HG03108 (cell line): ENCODE measurements at regions not wholly inside any gene's neighbourhood (a gene's known extent, or its start where the extent isn't known, plus 50 kb on each side); places are given as distances from the start of the nearest gene placed in this dataset.

Source experiments
- ATAC-seq: cut with Tn5 transposase; IDR thresholded peaks from one replicate; pipeline ENCODE4 v1.9.1; 2021; ENCODE audit warnings: moderate library complexity; ENCODE audit not compliant: unreplicated experiment

DNA sequence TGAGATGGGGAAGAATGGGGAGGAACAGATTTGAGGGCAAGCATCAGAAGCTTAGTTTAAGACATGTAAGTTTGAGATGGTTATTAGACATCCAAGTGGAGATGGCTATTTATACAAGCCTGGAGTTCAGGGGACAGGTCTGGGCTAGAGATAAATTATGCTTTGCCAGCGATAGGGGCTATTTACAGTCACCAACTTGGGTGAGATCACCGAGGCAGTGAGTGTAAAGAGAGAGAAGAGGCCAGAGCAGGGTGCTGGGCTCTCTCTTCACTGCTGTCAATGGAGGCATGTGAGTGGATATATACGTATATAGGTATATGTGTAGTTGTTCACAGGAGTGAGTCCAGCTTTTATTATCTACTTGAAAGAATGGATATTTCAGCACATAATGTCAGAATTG is 81.0 kb downstream of the QPCT start:
- no peak for ATAC-seq

DNA sequence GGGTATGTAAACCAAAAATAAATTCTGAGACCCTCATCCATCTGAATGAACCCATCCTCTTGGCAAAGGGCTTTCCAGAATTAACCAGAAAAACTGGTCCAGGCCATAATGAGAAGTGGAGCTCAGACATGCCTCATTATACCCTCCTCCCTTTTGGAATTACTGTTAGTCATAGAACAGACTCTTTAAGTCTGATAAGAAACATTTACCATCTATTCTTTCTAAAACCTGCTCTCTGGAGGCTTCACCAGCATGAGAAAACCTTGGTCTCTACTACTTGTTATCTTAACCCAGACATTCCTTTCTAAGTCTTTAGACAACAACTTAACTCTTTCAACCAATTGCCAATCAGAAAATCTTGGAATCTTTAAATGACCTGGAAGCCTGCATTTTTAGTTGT is 82.8 kb downstream of the QPCT start:
- ATAC-seq, result no peak

DNA sequence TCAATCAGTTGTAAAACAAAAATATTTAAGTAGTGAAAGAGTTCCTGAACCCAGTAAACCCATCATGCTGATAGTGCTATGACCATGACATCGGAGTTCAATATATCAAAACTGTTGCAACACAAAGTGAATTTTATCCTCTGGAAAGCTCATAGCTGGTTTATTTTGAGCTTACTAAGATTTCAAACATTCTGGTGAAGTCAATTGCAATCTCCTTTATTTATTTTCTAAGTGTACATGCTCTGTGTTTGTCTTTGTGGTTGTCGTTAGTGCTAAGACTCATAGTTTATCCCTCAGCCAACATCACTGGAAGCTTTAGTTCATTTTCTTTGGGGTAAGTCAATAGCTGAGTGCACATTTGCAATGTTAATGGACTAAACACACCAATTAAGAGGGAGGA is 91.9 kb downstream of the QPCT start:
- ATAC-seq, result no peak

DNA sequence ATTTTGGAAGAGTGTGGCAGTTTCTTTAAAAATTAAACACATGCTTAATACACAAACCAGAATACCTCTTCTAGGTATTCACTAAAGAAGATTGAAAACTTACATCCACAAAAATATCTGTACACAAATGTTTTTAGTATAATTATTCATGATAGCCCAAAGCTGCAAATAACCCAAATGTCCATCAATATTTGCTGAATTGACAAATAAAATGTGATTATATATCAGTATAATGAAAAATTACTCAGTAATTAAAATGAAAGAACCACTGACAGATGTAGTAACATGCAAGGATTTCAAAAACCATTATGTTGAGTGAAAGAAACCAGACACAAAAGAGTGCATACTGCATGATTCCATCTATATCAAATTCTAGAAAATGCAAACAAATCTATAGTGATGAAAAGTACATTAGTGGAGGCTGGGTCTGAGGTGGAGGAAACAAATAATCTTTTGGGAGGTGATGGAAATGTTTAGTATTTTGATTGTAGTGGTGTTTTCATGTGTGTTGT is 94.8 kb downstream of the QPCT start:
- ATAC-seq, result no peak

DNA sequence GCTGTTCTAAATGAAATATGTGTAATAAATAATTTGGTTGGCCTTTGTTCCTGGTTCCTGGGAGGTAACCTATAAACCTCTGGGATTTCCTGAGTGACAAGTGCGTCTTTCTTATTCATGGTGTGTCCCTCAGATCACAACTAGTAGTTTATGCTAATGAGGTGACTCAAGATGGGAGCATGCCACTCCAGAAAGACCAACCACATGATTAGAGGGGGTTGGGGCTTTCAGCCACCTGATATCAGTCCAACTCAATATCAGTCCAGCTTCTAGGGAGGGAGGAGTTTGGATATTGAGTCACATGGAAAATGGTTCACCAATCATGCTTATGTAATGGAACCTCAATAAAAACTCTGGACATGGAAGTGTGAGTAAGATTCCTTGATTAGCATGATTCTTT is 96.6 kb downstream of the QPCT start:
- ATAC-seq, result no peak

DNA sequence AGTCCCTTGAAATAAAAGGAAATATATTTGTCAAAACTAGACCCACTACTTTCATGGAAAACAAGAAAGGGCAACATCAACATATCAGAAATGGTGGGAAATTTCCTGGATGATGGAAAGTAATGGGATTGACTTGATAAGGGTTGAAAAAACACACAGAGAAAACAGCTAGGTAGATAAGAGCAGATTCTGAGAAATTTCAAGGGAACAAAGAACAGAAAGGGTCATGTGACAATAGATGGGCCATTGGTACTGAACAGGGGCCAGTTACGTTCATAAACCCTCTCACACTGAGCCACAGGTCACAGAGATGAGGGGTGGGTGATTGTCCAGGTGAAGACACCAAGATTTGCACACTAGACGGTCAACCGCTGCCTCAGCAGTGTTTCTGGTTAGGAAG is 98.7 kb downstream of the QPCT start:
- ATAC-seq, result no peak

DNA sequence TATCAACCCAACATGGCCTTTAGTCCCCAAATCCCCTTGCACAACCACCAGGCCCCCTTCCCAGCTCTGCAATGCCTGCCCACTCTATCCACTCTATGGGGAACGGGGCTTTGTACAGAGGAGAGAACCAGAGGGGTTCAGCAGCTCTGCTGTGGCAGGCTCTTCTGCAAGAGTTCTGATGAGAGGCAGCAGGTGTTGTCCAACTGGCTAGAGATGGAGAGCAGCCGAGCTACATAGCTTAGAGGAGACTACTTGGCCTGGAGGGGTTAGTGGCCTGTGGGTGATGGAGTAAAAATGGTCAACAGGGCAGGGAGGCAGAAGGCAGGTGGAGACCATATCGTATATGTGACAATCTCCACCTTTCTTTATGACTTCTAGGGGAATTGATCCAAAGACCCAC is 103.0 kb downstream of the QPCT start:
- no peak for ATAC-seq

DNA sequence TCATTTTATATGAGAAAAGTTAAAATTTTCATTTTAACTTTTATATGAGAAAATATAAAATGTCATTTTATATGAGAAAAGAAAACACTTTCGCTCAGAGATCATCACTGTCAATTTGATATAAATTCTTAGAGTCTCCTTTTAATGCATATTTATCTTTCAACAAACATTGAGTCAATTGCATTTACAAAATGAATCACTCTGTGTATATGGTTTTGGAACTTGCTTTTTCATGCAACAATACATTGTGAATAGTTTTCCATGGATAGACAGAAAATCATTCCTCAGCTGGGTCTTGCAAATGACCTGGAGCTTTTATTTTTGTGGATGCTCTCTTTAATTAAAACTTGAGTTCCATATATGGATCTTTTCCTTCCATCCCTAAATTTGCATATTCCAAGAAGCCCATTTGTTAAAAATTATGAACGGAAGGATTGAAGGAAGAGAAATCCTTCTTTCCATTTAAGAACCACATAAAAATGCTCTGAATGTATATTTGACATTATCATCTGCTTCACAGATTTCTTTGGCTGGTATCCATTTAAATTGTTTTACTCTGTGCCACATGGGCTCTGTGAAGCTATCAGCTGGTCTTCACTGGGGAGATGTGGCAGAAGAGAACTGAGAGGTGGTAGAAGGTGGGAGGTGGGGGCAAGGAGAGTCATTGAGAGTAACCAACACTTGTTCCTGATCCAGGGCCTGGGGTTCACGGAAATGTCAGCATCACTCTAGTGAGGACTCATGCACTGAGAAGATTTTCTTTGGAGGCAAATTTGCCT is 104.1 kb downstream of the QPCT start:
- no peak for ATAC-seq

DNA sequence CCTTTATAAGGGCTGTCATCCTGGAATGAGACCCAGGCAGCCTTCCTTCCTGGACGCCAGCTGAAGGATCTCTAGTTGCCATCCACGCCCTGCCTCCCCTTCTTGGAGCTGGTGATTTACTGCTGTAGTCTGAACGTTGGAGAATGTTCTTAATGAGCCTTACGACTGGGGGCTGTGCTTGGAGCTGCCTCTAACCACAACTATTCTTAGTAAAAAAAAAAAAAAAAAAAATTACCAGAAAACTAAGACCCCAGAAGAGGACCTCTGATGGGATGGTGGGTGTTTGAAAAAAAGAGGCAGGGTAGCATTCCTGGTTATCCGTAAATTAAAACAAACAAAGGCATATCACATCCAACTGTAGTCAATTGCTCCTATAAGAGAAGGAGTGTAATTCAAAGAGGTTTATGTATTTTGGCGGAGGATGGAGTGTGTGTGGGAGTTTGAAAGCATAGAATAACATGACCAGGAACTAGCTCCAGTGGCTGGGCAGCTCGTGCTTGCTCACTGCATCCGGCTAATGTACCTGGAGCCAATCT is 105.4 kb downstream of the QPCT start:
- ATAC-seq, result no peak

DNA sequence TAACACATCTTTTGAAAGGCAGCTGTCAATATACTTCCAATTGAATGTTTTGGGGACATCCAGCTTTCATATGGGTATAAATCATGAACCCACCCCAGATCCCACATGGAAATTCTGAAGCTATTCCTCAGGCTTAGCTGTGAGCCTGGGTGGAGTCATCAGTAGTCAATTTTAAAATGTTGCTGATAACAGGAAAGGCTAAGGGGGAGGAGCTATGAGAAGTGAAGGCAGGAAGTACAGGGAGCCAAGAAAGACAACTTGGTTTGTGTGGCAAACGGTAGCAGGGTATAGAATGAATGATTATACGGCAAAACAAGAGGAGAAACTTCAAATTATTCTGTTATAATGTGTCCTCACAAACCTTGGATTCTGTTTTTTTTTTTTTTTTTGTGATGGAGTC is 108.6 kb downstream of the QPCT start:
- ATAC-seq, result no peak

DNA sequence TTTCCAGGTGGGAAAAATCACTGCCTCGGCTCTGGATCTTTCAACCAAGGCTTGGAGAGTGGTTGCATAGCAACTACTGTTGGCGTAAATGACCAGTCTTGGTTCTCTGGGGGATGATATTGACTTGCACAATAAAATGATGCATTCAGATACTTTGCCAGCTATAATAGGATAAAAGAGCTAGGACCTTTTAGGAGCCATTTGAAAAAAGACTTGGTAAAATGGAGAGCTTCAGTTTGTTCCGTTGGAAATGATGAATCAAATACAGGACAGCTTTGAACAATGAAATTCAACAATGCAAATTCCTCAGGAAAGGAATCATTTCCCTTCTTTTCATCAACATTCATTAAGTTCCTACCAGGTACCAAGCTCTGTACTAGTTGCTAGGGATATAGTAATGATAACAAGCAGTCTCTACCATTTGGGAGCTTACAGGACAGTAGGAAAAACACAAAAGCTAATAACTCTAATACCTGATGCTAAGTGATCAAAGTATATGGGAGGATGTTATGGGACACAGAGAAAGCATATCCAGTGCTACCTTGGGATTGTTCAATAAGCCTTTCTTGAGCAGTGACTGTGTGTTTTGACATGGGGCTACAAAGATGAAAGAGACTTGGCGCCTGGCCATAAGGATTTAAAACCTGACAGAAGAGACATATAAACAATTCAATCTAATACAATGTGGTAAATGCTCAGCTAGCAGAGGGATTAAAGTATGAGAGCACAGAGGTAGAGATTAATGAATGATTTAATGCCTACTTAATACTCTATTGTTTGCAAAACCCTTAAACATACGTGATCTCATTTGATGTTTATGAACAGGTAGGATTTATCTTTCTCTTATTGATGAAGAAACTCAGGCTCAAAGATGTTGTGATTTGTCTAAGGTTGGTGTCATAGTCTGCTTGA is 110.7 kb downstream of the QPCT start:
- ATAC-seq, result no peak

DNA sequence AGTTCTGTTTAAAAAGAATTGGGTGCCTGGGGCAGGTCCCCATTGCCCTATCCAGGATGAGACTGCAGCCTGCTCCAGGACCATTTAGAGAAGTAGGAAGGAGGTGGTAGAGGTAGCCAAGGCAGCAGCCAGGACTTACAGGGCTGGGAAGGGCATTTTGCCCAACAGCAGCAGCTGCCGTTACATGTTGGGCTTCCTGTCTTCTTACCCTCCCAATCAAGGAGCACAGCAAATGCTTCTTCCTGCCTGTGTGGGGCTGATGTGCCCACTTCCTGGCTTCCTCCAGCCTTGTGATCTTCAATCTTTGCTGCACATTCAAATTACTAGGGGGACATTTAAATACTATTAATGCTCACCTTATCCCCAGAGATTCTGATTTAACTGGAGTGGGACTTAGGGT is 112.0 kb downstream of the QPCT start:
- ATAC-seq, result no peak

DNA sequence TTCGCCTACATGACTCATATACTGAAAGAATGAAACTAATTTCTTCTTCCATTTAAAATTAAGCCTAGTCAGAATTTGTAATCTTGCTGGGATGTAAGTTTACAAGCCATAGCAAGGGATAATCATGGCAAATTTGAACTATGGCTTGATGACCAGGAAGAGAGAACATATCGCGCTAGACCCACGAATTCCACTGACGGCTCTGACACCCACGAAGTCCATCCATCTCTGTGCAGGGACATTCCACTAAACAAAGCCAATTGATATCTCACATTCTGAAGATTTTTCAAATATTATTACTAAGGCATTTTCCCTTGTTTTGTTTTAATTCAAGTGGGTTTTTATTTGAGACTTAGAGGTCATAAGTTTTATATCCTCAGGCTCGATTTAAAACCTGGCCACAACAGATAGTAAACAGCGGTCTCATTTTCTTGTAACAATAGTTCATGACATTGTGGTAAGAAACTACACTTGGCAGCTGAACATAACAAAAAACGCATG is 113.0 kb downstream of the QPCT start:
- no peak for ATAC-seq

DNA sequence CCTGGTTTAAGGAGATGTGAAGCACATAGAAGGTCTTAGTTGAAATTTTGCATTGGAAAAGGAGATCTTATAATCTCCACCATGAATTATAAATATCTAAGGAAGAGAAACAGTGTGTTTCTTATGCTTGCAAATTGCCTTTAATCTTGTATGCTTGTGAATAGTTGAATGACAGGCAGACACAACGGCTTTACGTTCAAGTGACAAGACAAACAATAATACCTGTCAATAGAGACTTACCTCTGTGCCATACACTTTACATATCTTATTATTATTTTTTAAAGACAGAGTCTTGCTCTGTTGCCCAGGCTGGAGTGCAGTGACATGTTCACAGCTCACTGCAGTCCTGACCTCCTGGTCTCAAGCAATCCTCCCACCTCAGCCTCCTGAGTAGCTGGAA is 113.7 kb downstream of the QPCT start:
- ATAC-seq, result no peak

DNA sequence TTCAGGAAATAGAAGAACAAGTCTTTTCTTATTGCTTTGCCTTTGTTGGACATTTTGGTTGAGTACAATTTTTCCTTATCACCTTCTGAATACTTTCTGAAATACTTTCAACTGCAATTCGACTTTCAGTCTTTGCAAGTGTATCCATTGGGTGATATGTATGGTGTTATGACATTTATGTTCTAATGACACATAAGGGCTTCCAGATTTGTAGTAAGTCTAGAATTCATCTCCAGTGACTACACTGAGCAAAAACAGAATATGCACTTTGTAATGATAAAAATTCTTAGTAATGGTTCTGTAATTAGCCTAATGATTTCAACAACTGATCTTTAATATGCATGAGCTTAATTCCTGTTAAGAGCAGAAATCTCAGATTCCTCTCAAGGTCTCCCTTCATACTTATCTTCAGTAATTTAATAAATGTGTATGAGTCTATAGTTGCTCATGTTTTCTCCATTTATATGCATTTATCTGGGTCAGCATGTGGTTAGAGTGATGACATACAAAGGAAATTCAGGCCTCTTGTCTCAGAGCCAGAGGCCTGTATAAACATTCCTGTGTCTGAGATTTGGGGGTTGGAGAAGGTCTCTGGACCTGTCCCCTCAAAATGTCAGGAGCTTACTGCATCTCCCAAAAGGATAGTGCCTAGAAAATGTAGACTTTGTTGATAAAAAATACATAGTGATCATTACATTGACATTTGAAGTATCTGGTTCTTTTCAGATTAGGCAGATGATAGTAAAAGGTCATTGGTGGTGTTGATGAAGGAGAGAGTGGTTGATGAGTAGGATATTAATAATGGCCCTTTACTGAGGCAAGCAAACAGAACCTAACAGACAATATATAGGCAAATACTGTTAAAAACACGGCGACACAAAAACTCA is 114.9 kb downstream of the QPCT start:
- ATAC-seq, result no peak

DNA sequence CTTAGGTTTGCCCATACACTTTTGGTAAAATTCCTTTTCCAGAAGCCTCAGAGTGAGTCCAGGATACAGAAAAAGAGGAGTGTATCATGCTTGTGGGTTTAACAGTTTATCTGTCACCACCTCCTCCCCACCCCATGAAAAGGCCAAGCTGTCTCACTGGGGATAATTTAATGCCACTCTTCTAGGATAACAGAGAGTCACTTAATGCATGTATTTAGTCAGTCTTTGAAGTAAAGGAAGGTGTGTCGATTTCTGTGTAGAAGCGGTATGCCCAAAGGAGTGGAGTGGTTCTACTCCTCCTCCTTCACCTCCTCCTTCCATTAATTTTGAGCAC is 116.4 kb downstream of the QPCT start:
- no peak for ATAC-seq

DNA sequence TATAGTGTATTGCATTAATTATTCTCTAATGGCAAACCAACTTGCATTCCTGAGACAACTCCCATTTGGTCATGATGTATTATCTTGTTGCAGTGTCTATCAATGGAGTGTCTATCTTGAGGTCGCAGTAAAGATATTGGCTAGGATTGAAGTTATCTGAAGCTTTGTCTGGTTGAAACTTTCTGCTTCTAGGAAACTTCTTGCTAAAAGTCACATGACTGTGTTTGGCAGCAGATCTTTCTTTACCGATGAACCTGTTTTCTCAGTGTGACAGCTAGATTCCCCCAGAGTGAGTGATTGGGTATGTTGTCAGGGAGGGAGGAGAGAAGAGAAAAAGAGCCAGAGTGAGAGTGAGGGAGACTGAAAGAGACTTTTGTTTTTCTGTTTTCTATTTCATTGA is 119.6 kb downstream of the QPCT start:
- no peak for ATAC-seq

DNA sequence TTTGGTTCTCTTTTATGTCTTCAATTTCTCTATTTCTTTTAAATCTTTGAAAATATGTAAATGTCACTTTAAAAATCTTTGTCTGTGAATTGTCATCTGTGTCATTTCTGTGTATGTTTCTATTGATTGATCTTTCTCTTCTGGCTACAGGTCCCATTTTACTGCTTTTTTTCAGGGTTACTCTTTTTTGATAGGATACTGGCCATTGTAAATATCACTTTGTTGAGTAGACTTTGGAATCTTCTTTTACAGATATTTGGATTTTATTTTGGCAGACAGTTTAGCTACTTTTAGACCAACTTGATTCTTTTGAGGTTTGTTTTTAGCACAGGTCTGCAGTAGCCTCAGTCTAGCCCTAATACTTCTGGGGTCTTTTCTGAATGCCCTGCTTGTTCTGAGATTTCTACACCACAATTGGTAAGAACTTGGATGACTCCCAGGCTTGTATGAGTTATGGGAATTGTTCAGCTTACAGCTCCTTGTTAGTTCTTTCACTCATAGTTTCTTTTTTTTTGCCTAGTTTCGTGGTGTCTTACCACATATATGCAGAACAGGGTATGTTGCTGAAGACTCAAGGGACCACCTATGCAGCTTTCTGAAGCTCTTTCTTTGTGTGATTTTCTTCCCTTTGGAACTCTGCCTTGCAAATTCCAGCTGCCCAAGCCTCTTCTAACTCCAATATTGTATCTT is 122.2 kb downstream of the QPCT start:
- ATAC-seq, result no peak

DNA sequence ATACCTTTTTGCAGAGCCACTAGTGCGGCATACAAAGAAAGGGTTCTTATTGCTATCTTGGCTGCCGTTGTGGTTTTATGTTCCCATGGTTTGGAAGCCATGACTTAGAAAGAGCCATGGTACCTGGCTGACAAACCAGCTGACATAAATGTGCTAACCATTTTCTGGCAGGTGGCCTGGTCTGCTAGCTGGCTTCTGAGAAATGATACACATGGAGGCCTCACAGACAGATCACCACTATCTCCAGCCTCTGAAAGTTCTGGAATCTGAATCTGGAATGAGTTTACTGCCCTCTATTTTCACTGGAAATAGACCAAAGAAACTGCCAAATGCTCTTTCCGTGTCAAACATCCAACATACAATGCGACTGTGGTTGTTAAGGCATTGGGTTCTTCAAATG is 123.7 kb downstream of the QPCT start:
- no peak for ATAC-seq

DNA sequence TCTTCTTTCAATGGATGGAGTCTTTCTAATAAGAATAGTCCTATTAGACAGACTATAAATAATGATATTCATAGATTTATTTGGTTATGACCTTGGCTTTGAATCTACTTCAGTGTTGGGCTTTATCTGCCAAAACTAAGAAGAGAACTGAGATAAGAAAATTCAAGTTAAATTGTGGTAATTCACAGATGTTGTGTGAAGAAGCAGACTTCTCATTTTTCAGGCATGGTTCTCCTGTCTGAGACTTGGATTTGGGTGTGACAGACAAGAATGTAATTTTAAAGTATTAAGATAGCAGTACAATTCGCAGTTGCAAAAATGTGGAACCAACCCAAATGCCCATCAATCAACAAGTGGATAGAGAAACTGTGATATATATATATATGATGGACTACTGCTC is 124.7 kb downstream of the QPCT start:
- ATAC-seq, result no peak
